Suprapubic skin (tissue), 4 donors: ENCODE measurements at regions not wholly inside any gene's neighbourhood (a gene's known extent, or its start where the extent isn't known, plus 50 kb on each side); places are given as distances from the start of the nearest gene placed in this dataset.

Experiments used
- DNase-seq, 2 donors: peaks; one replicate each; pipeline ENCODE4 v3.0.0-alpha.2; 2019; ENCODE audit warnings: low spot score in 2 of 2
- H3K27ac ChIP-seq: fragments of 200-600 bp; sonication (generic); one replicate; pipeline ENCODE4 v1.5.1; 2019
- H3K27me3 ChIP-seq: fragments of 200-600 bp; sonication (generic); one replicate; pipeline ENCODE4 v1.5.1; 2019
- H3K36me3 ChIP-seq: fragments of 200-600 bp; sonication (generic); one replicate; pipeline ENCODE4 v1.5.1; 2019
- H3K4me1 ChIP-seq: fragments of 200-600 bp; sonication (generic); one replicate; pipeline ENCODE4 v1.5.1; 2019
- H3K4me3 ChIP-seq: fragments of 200-600 bp; sonication (generic); one replicate; pipeline ENCODE4 v1.5.1; 2019; ENCODE audit warnings: mild to moderate bottlenecking
- H3K9me3 ChIP-seq: fragments of 200-600 bp; sonication (generic); one replicate; pipeline ENCODE4 v1.5.1; 2019
- EP300 ChIP-seq: sonication (generic); formaldehyde crosslinking; IDR thresholded peaks from one replicate; pipeline ENCODE4 v1.6.1; 2017; ENCODE audit warnings: antibody characterized with exemption
- POLR2A ChIP-seq, 2 donors: fragments of 450-650 bp; IDR thresholded peaks; one replicate each; pipeline ENCODE4 v1.6.1; 2017; ENCODE audit warnings: antibody characterized with exemption in 2 of 2, mild to moderate bottlenecking in 2 of 2, moderate library complexity in 2 of 2
- POLR2AphosphoS5 ChIP-seq, 3 donors: sonication (generic); formaldehyde crosslinking; IDR thresholded peaks; one replicate each; pipeline ENCODE4 v1.6.1; 2017; ENCODE audit warnings: antibody characterized with exemption in 3 of 3
- WGBS: methylation state at CpG from one replicate; pipeline ENCODE4 v1.1.5; 2018; 5-methylcytosine and 5-hydroxymethylcytosine counted together
- TF ChIP-seq, protein P1 (sequence below), 2 donors: fragments of 200-600 bp in 1 of 2; fragments of 450-650 bp in 1 of 2; sonication (generic) in 1 of 2; IDR thresholded peaks; one replicate each; pipeline ENCODE4 v1.5.1; 2016 to 2019; ENCODE audit warnings: antibody characterized with exemption in 2 of 2, mild to moderate bottlenecking in 1 of 2, moderate library complexity in 1 of 2

DNA sequence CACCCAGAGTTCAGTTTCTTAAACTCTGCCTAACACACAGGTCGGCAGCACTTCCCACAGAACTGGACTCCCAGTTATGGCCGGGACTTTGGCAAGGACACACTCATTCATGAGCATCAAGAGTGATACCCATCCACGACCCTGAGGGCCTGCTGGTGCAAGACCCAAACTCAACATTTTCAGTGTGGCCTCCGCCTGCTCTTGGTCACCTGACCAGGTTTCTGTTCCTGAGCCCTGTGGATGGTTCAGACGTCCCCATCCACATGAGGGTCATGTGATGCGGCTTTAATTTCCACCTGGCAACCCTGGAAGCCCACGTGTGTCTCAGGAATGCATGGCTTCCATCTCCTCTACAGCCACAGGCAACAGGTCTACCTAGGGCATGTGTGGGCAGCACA is 245.3 kb downstream of the DLL1 start:
- no peaks in the 10 kb centered on the region for H3K27me3 ChIP-seq
- no peak overlapping the region for H3K4me3 ChIP-seq
- no peak overlapping the region for H3K27ac ChIP-seq
- WGBS = 81% methylated on average over 6 of the region's 7 CpGs
- DNase-seq = peak in 1 of 2 donors; percentile 46
- H3K4me1 ChIP-seq = peaks cover 14% of the 10 kb centered on the region
- no peaks in the 10 kb centered on the region for H3K36me3 ChIP-seq
- TF ChIP-seq POLR2A (IDR thresholded peaks at IDR 0.05) (no peak), POLR2AphosphoS5 (IDR thresholded peaks at IDR 0.05) (no peak), EP300 (no peak)
- TF ChIP-seq, protein P1, sequence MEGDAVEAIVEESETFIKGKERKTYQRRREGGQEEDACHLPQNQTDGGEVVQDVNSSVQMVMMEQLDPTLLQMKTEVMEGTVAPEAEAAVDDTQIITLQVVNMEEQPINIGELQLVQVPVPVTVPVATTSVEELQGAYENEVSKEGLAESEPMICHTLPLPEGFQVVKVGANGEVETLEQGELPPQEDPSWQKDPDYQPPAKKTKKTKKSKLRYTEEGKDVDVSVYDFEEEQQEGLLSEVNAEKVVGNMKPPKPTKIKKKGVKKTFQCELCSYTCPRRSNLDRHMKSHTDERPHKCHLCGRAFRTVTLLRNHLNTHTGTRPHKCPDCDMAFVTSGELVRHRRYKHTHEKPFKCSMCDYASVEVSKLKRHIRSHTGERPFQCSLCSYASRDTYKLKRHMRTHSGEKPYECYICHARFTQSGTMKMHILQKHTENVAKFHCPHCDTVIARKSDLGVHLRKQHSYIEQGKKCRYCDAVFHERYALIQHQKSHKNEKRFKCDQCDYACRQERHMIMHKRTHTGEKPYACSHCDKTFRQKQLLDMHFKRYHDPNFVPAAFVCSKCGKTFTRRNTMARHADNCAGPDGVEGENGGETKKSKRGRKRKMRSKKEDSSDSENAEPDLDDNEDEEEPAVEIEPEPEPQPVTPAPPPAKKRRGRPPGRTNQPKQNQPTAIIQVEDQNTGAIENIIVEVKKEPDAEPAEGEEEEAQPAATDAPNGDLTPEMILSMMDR (IDR thresholded peaks at IDR 0.05) = no peak
- H3K9me3 ChIP-seq = no peaks in the 10 kb centered on the region

DNA sequence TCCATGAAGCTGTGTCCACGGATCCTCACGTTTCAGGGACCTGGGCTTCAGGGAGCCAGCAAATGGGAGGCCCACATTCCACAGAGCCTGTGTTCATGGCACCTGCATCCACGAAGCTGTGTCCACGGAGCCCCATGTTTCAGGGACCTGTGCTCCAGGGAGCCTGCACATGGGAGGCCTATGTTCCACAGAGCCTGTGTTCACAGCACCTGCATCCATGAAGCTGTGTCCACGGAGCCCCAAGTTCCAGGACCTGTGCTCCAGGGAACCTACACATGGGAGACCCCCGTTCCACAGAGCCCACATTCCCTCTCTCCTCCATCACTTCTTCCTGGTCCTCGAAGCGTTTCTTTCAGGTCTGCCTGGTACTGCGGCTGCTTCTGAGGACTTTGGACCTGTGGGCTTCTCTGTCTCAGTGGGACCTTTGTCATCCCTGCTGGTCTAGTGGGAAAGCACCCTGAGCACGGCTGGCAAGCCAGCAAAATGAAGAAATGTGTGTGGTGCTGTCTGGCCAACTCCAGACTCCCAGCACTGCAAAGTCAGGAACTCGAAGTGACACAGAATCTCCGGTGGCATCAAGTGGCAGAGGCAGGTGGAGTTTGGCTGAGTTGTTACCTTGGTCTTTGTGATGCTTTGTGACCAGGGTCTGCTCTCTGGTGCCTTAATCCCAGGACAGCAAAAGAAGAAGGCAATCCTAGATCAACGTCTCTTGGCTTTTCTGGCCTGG is 245.9 kb downstream of the DLL1 start:
- 89% methylated on average over 13 of the region's 13 CpGs for WGBS
- no peaks in the 10 kb centered on the region for H3K9me3 ChIP-seq
- H3K36me3 ChIP-seq = no peaks in the 10 kb centered on the region
- no peak overlapping the region for H3K4me3 ChIP-seq
- peak in 1 of 2 donors; percentile 37 for DNase-seq
- H3K4me1 ChIP-seq = peaks cover 12% of the 10 kb centered on the region
- TF ChIP-seq POLR2A (IDR thresholded peaks at IDR 0.05) (no peak), EP300 (no peak), POLR2AphosphoS5 (IDR thresholded peaks at IDR 0.05) (no peak)
- TF ChIP-seq, protein P1 (IDR thresholded peaks at IDR 0.05) = no peak
- H3K27me3 ChIP-seq = no peaks in the 10 kb centered on the region
- no peak overlapping the region for H3K27ac ChIP-seq

DNA sequence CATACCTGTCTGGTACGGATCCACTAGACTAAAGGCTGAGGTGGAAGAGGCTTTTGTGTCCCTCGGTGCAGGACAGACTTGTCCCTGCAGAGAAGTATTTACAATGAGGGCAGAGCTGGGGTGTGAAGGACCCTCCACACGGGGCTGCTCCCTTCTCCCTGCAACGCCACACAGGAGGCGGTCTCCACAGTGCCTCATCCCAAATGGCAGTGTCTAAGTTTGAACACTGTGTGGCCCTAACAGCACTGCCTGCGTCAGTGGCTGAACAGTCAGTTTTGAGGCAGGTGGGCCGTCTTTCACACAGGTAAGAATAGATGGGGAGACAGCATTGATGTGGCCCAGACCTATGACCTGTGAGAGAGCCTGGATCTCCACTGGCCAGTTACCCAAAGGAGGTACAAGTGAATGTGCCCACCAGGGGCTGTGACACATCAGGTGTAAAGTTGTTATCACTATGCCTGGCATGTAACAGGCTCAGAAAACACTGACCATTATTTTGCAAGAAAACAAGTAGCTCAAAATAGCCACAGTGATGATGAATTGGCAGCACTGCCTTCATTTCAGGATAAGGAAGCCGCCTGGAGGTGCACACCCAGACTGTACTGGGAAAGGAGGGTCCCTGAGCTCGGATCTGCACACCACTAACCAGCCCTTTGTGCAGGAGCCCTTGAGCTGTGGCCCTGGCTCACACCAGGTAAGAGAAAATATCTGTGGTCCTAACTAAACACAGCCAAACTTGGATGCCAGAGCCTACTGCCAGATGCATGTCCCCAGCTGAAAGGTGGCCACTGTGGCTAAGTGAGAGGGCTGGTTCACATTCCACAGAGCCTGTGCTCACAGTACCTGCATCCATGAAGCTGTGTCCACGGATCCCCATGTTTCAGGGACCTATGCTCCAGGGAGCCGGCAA is 246.7 kb downstream of the DLL1 start:
- H3K36me3 ChIP-seq = no peaks in the 10 kb centered on the region
- no peak overlapping the region for H3K4me3 ChIP-seq
- no peak overlapping the region for H3K27ac ChIP-seq
- H3K4me1 ChIP-seq = peaks cover 5% of the 10 kb centered on the region
- H3K9me3 ChIP-seq = no peaks in the 10 kb centered on the region
- DNase-seq = no peak
- 86% methylated on average over 5 of the region's 11 CpGs for WGBS
- TF ChIP-seq, protein P1 (IDR thresholded peaks at IDR 0.05) = no peak
- TF ChIP-seq POLR2AphosphoS5 (IDR thresholded peaks at IDR 0.05) (no peak), EP300 (no peak), POLR2A (IDR thresholded peaks at IDR 0.05) (no peak)
- no peaks in the 10 kb centered on the region for H3K27me3 ChIP-seq

DNA sequence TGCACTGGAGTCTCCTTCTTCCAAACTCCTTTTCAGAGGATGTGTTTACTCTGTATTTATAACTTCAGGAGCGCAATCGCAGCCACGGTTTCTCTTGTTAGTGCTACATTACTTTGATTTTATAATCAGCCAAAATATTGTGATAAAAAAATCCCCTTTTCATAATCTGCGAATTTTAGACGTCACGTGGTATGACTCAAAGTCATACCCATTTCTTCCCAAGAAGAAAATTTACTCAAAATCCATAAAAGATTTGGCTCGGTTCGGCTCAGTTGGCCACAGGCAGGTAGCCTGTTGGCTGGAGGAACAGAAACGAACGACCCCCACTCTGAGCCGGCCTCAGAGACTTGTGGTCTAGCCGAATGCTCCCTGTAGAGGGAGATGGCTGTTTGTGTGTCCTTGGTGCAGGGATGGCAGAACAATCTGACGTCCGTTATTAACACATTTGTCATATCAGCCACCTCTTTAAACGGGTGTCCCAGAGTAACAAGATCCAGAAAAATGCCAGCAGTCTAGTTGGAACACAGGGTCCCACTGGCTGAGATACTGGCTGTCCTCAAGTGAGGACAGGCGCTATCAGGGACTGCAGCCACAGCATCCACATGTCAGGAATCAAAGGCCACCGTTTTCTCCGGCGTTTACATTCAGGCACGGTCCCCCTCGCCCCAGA is 247.6 kb downstream of the DLL1 start:
- TF ChIP-seq, protein P1 (IDR thresholded peaks at IDR 0.05) = no peak
- TF ChIP-seq POLR2A (IDR thresholded peaks at IDR 0.05) (no peak), EP300 (no peak), POLR2AphosphoS5 (IDR thresholded peaks at IDR 0.05) (no peak)
- Histone ChIP-seq H3K27me3 (no peaks in the 10 kb centered on the region), H3K4me1 (peaks cover under 1% of the 10 kb centered on the region), H3K27ac (no peak overlapping the region), H3K4me3 (no peak overlapping the region), H3K9me3 (no peaks in the 10 kb centered on the region), H3K36me3 (no peaks in the 10 kb centered on the region)
- DNase-seq = no peak
- 90% methylated on average over 21 of the region's 21 CpGs for whole genome bisulfite sequencing
